Smooth muscle cell (in vitro differentiated cells): ENCODE measurements at regions not wholly inside any gene's neighbourhood (a gene's known extent, or its start where the extent isn't known, plus 50 kb on each side); places are given as distances from the start of the nearest gene placed in this dataset.

ENCODE experiments used
- DNase-seq: peaks from one replicate; lab custom pipeline; 2025; ENCODE audit not compliant: unreplicated experiment; lab: John Stamatoyannopoulos, UW
- H2AFZ ChIP-seq: fragments of 200-600 bp; sonication (generic); 2 replicates; pipeline ENCODE4 v1.6.0; 2016; ENCODE audit warnings: antibody characterized with exemption, low read depth, mild to moderate bottlenecking
- H3F3A ChIP-seq: fragments of 200-600 bp; sonication (generic); 2 replicates; pipeline ENCODE4 v1.6.0; 2017; ENCODE audit warnings: antibody characterized with exemption, low read depth
- H3K27ac ChIP-seq: fragments of 200-600 bp; sonication (generic); 2 replicates; pipeline ENCODE4 v1.5.1; 2016; ENCODE audit warnings: low read depth, mild to moderate bottlenecking
- H3K27me3 ChIP-seq: fragments of 200-600 bp; sonication (generic); 2 replicates; pipeline ENCODE4 v1.6.1; 2016; ENCODE audit warnings: low read depth, mild to moderate bottlenecking
- H3K36me3 ChIP-seq: fragments of 200-600 bp; sonication (generic); 2 replicates; pipeline ENCODE4 v1.5.1; 2016; ENCODE audit warnings: low read depth
- H3K4me1 ChIP-seq: fragments of 200-600 bp; sonication (generic); 2 replicates; pipeline ENCODE4 v1.5.1; 2016; ENCODE audit warnings: low read depth
- H3K4me2 ChIP-seq: fragments of 200-600 bp; sonication (generic); 2 replicates; pipeline ENCODE4 v1.6.0; 2016; ENCODE audit warnings: mild to moderate bottlenecking
- H3K4me3 ChIP-seq: fragments of 200-600 bp; sonication (generic); 2 replicates; pipeline ENCODE4 v1.5.1; 2016; ENCODE audit warnings: mild to moderate bottlenecking
- H3K79me2 ChIP-seq: fragments of 200-600 bp; sonication (generic); 2 replicates; pipeline ENCODE4 v1.6.0; 2016; ENCODE audit warnings: low read depth, mild to moderate bottlenecking
- H3K9ac ChIP-seq: fragments of 200-600 bp; sonication (generic); 2 replicates; pipeline ENCODE4 v1.6.0; 2016; ENCODE audit warnings: low read depth
- H3K9me3 ChIP-seq: fragments of 200-600 bp; sonication (generic); replicated peaks from 2 replicates; pipeline ENCODE4 v1.5.1; 2016; ENCODE audit warnings: low read depth
- H4K20me1 ChIP-seq: fragments of 200-600 bp; sonication (generic); 2 replicates; pipeline ENCODE4 v1.6.0; 2016; ENCODE audit warnings: low read depth
- CTCF ChIP-seq: fragments of 200-600 bp; sonication (generic); IDR thresholded peaks from 2 replicates; pipeline ENCODE4 v1.5.1; 2017; ENCODE audit warnings: borderline replicate concordance, mild to moderate bottlenecking, antibody characterized with exemption; ENCODE audit not compliant: insufficient read depth, poor library complexity, severe bottlenecking
- WGBS: methylation state at CpG from one replicate; pipeline ENCODE4 v1.1.7; 2016; ENCODE audit warnings: low lambda C conversion rate; 5-methylcytosine and 5-hydroxymethylcytosine counted together

- Histone ChIP-seq H3K27me3 (no peaks in the 10 kb centered on the region), H3K4me3 (no peak overlapping the region), H3K79me2 (no peaks in the 10 kb centered on the region), H2AFZ (no peak overlapping the region), H3K36me3 (no peaks in the 10 kb centered on the region), H4K20me1 (no peaks in the 10 kb centered on the region), H3K9ac (no peak overlapping the region), H3F3A (no peaks in the 10 kb centered on the region), H3K4me2 (no peak overlapping the region), H3K9me3 (no peaks in the 10 kb centered on the region), H3K27ac (no peak overlapping the region), H3K4me1 (no peaks in the 10 kb centered on the region)
- TF ChIP-seq CTCF: no peak
- WGBS: 85% methylated on average over 2 of the region's 2 CpGs
- no peak for DNase-seq
Measured at GRCh38 chr4:43855283-43855682, 593.3 kb downstream of the KCTD8 start.

GRCh38 chr4:43864616-43865146 is 583.9 kb downstream of the KCTD8 start:
- Histone ChIP-seq H3K4me1 (no peaks in the 10 kb centered on the region), H3K27ac (no peak overlapping the region), H3K4me2 (no peak overlapping the region), H3K9me3 (no peaks in the 10 kb centered on the region), H3K4me3 (no peak overlapping the region), H3F3A (no peaks in the 10 kb centered on the region), H4K20me1 (no peaks in the 10 kb centered on the region), H2AFZ (no peak overlapping the region), H3K36me3 (no peaks in the 10 kb centered on the region), H3K9ac (no peak overlapping the region), H3K27me3 (no peaks in the 10 kb centered on the region), H3K79me2 (no peaks in the 10 kb centered on the region)
- no peak for TF ChIP-seq CTCF
- DNase-seq: no peak
- WGBS: 85% methylated on average over 5 of the region's 5 CpGs

- H4K20me1 ChIP-seq: no peaks in the 10 kb centered on the region
- no peak overlapping the region for H3K4me3 ChIP-seq
- WGBS: 87% methylated on average over 2 of the region's 2 CpGs
- no peaks in the 10 kb centered on the region for H3K79me2 ChIP-seq
- H3F3A ChIP-seq: no peaks in the 10 kb centered on the region
- H3K27ac ChIP-seq: no peak overlapping the region
- TF ChIP-seq CTCF: no peak
- no peak overlapping the region for H3K9ac ChIP-seq
- no peaks in the 10 kb centered on the region for H3K9me3 ChIP-seq
- DNase-seq: no peak
- H3K27me3 ChIP-seq: no peaks in the 10 kb centered on the region
- H3K4me1 ChIP-seq: no peaks in the 10 kb centered on the region
- no peaks in the 10 kb centered on the region for H3K36me3 ChIP-seq
- no peak overlapping the region for H2AFZ ChIP-seq
- no peak overlapping the region for H3K4me2 ChIP-seq
Measured at GRCh38 chr4:43867908-43868307, 580.7 kb downstream of the KCTD8 start.

- Histone ChIP-seq H3K4me2 (no peak overlapping the region), H3K79me2 (no peaks in the 10 kb centered on the region), H3K9ac (no peak overlapping the region), H4K20me1 (no peaks in the 10 kb centered on the region), H3K4me1 (no peaks in the 10 kb centered on the region), H3K27me3 (no peaks in the 10 kb centered on the region), H3K4me3 (no peak overlapping the region), H3F3A (no peaks in the 10 kb centered on the region), H3K9me3 (no peaks in the 10 kb centered on the region), H3K27ac (no peak overlapping the region), H2AFZ (no peak overlapping the region), H3K36me3 (no peaks in the 10 kb centered on the region)
- 91% methylated on average over 4 of the region's 4 CpGs for WGBS
- no peak for DNase-seq
- TF ChIP-seq CTCF: no peak
Measured at GRCh38 chr4:43875655-43876054, 573.0 kb downstream of the KCTD8 start.
